Astrocyte (in vitro differentiated cells and primary cell): ENCODE measurements at regions not wholly inside any gene's neighbourhood (a gene's known extent, or its start where the extent isn't known, plus 50 kb on each side); places are given as distances from the start of the nearest gene placed in this dataset.
A peak's percentile ranks its signal among the peaks of the same experiment; 100 is the strongest.

ENCODE experiments used
- DNase-seq: peaks from one replicate; pipeline ENCODE4 v3.0.0-alpha.2; 2010; ENCODE audit warnings: low read depth
- FAIRE-seq: peaks from 2 replicates; lab custom pipeline; 2011; peaks lifted over from hg19 to GRCh38; lab: Jason Lieb, UNC
- H2AFZ ChIP-seq: 2 replicates; pipeline ENCODE4 v1.6.0; 2012; ENCODE audit warnings: low read depth, low read length, inconsistent platforms
- H3K27ac ChIP-seq: 2 replicates; pipeline ENCODE4 v1.5.1; 2011; ENCODE audit warnings: low read depth, low read length, inconsistent platforms
- H3K27me3 ChIP-seq: 2 replicates; pipeline ENCODE4 v1.6.0; 2011; ENCODE audit warnings: low read length, inconsistent platforms; ENCODE audit not compliant: insufficient read depth
- H3K36me3 ChIP-seq: 2 replicates; pipeline ENCODE4 v1.5.1; 2011; ENCODE audit warnings: low read length, inconsistent platforms; ENCODE audit not compliant: insufficient read depth
- H3K4me1 ChIP-seq: 2 replicates; pipeline ENCODE4 v1.5.1; 2011; ENCODE audit warnings: low read length, inconsistent platforms; ENCODE audit not compliant: insufficient read depth
- H3K4me2 ChIP-seq: 2 replicates; pipeline ENCODE4 v1.6.0; 2012; ENCODE audit warnings: low read length, inconsistent platforms
- H3K4me3 ChIP-seq: 2 replicates; pipeline ENCODE4 v1.5.1; 2011; ENCODE audit warnings: low read depth, mild to moderate bottlenecking, low read length, inconsistent platforms; ENCODE audit not compliant: insufficient read depth
- H3K79me2 ChIP-seq: 2 replicates; pipeline ENCODE4 v1.6.0; 2012; ENCODE audit warnings: mild to moderate bottlenecking, low read length, inconsistent platforms; ENCODE audit not compliant: insufficient read depth
- H3K9ac ChIP-seq: 2 replicates; pipeline ENCODE4 v1.6.0; 2012; ENCODE audit warnings: mild to moderate bottlenecking, low read length, inconsistent platforms
- H3K9me3 ChIP-seq: 2 replicates; pipeline ENCODE4 v1.5.1; 2012; ENCODE audit warnings: low read depth, mild to moderate bottlenecking, low read length, inconsistent platforms; ENCODE audit not compliant: insufficient read depth
- H4K20me1 ChIP-seq: 2 replicates; pipeline ENCODE4 v1.6.0; 2012; ENCODE audit warnings: low read length, inconsistent platforms; ENCODE audit not compliant: insufficient read depth
- H3K27ac Mint-ChIP-seq: one replicate; pipeline ENCODE4 v1.8.0; 2021; ENCODE audit warnings: mild to moderate bottlenecking, mixed read lengths; ENCODE audit not compliant: unreplicated experiment
- H3K27me3 Mint-ChIP-seq: one replicate; pipeline ENCODE4 v1.8.0; 2021; ENCODE audit warnings: low read depth, mixed read lengths; ENCODE audit not compliant: unreplicated experiment
- H3K36me3 Mint-ChIP-seq: one replicate; pipeline ENCODE4 v1.8.0; 2021; ENCODE audit warnings: low read depth, mixed read lengths; ENCODE audit not compliant: unreplicated experiment
- H3K4me1 Mint-ChIP-seq: one replicate; pipeline ENCODE4 v1.8.0; 2021; ENCODE audit warnings: low read depth, mixed read lengths; ENCODE audit not compliant: unreplicated experiment
- H3K4me3 Mint-ChIP-seq: one replicate; pipeline ENCODE4 v1.8.0; 2021; ENCODE audit warnings: mild to moderate bottlenecking, moderate library complexity, mixed read lengths; ENCODE audit not compliant: unreplicated experiment
- H3K9me3 Mint-ChIP-seq: one replicate; pipeline ENCODE4 v1.8.0; 2021; ENCODE audit warnings: mild to moderate bottlenecking, mixed read lengths; ENCODE audit not compliant: unreplicated experiment
- CTCF ChIP-seq: IDR thresholded peaks from 2 replicates; pipeline ENCODE4 v1.5.1; 2011; ENCODE audit warnings: low read depth, mild to moderate bottlenecking, inconsistent platforms, low read length, moderate library complexity; ENCODE audit not compliant: insufficient read depth
- EZH2 ChIP-seq: IDR thresholded peaks from 2 replicates; pipeline ENCODE4 v1.6.1; 2012; ENCODE audit warnings: mild to moderate bottlenecking, low read length, inconsistent platforms; ENCODE audit not compliant: insufficient read depth

- H3K27ac ChIP-seq: no peak overlapping the region
- no peaks in the 10 kb centered on the region for H3K4me1 ChIP-seq
- no peaks in the 10 kb centered on the region for H3K36me3 Mint-ChIP-seq
- H4K20me1 ChIP-seq: no peaks in the 10 kb centered on the region
- H3K79me2 ChIP-seq: no peaks in the 10 kb centered on the region
- H3K27ac Mint-ChIP-seq: no peak overlapping the region
- H2AFZ ChIP-seq: no peak overlapping the region
- H3K4me3 ChIP-seq: no peak overlapping the region
- no peak overlapping the region for H3K9ac ChIP-seq
- no peak for FAIRE-seq
- no peak for TF ChIP-seq CTCF
- TF ChIP-seq EZH2: no peak
- no peak overlapping the region for H3K4me3 Mint-ChIP-seq
- H3K27me3 ChIP-seq: peaks cover 17% of the 10 kb centered on the region
- H3K4me1 Mint-ChIP-seq: peaks cover 8% of the 10 kb centered on the region
- no peak overlapping the region for H3K4me2 ChIP-seq
- no peaks in the 10 kb centered on the region for H3K9me3 ChIP-seq
- peaks cover 15% of the 10 kb centered on the region for H3K27me3 Mint-ChIP-seq
- H3K9me3 Mint-ChIP-seq: peaks cover 2% of the 10 kb centered on the region
- no peaks in the 10 kb centered on the region for H3K36me3 ChIP-seq
- no peak for DNase-seq
Measured at GRCh38 chr1:229203991-229204632, 66.8 kb upstream of the RAB4A start.

GRCh38 chr1:229204921-229205777 is 65.8 kb upstream of the RAB4A start:
- Histone ChIP-seq H3K36me3 (no peaks in the 10 kb centered on the region), H3K4me3 (no peak overlapping the region), H3K27me3 (peaks cover 17% of the 10 kb centered on the region), H4K20me1 (no peaks in the 10 kb centered on the region), H3K4me1 (peaks cover 2% of the 10 kb centered on the region), H3K9me3 (no peaks in the 10 kb centered on the region), H3K4me2 (peak overlapping the region; percentile 36), H3K9ac (peak overlapping the region; percentile 23), H3K27ac (no peak overlapping the region), H3K79me2 (no peaks in the 10 kb centered on the region), H2AFZ (peak overlapping the region; percentile 52)
- TF ChIP-seq EZH2 (no peak), CTCF (no peak)
- DNase-seq (peak; percentile 79), FAIRE-seq (no peak)
- no peaks in the 10 kb centered on the region for H3K36me3 Mint-ChIP-seq
- H3K27me3 Mint-ChIP-seq: peaks cover 15% of the 10 kb centered on the region
- no peak overlapping the region for H3K4me3 Mint-ChIP-seq
- peaks cover 2% of the 10 kb centered on the region for H3K9me3 Mint-ChIP-seq
- H3K27ac Mint-ChIP-seq: no peak overlapping the region
- peaks cover 17% of the 10 kb centered on the region for H3K4me1 Mint-ChIP-seq
